ENCODE measurements at regions not wholly inside any gene's neighbourhood (a gene's known extent, or its start where the extent isn't known, plus 50 kb on each side); places are given as distances from the start of the nearest gene placed in this dataset.

GRCh38 chr3:88677298-88677697 lies 430.1 kb upstream of the EPHA3 start:
- TF ChIP-seq EZH2 (IDR thresholded peaks at IDR 0.05; ENCODE audit: low read length, unreplicated experiment) (no peak), CTCF (conservative IDR thresholded peaks at IDR 0.05; ENCODE audit: low read depth, low read length) (no peak), EZH2phosphoT487 (IDR thresholded peaks at IDR 0.05; ENCODE audit: borderline replicate concordance, low read length) (no peak)

Measured in PC-3 (cell line).